H9 (cell line): ENCODE measurements at regions not wholly inside any gene's neighbourhood (a gene's known extent, or its start where the extent isn't known, plus 50 kb on each side); places are given as distances from the start of the nearest gene placed in this dataset.

ENCODE experiments used
- DNase-seq: peaks from one replicate; pipeline ENCODE4 v3.0.0-alpha.2; 2017
- H2AFZ ChIP-seq: one replicate; pipeline ENCODE4 v1.6.1; 2013; ENCODE audit warnings: mild to moderate bottlenecking, low read length, control low read depth, moderate library complexity
- H2AK5ac ChIP-seq: 2 replicates; pipeline ENCODE4 v1.6.1; 2013; ENCODE audit warnings: low read length, control low read depth, mixed read lengths; ENCODE audit not compliant: insufficient read length
- H2BK120ac ChIP-seq: one replicate; pipeline ENCODE4 v1.6.1; 2013; ENCODE audit warnings: low read depth, mild to moderate bottlenecking, low read length, control low read depth, inconsistent platforms; ENCODE audit not compliant: poor library complexity, severe bottlenecking
- H2BK12ac ChIP-seq: 2 replicates; pipeline ENCODE4 v1.6.1; 2013; ENCODE audit warnings: low read length, control low read depth, mixed read lengths, low read depth; ENCODE audit not compliant: insufficient read length
- H2BK15ac ChIP-seq: 2 replicates; pipeline ENCODE4 v1.6.1; 2013; ENCODE audit warnings: low read depth, low read length, control low read depth
- H2BK20ac ChIP-seq: one replicate; pipeline ENCODE4 v1.6.1; 2013; ENCODE audit warnings: low read depth, mild to moderate bottlenecking, low read length, control low read depth, inconsistent platforms; ENCODE audit not compliant: poor library complexity, severe bottlenecking
- H2BK5ac ChIP-seq: 2 replicates; pipeline ENCODE4 v1.6.1; 2013; ENCODE audit warnings: low read length, control low read depth, mixed read lengths; ENCODE audit not compliant: insufficient read length
- H3K14ac ChIP-seq: 2 replicates; pipeline ENCODE4 v1.6.1; 2013; ENCODE audit warnings: low read length, control low read depth; ENCODE audit not compliant: insufficient read depth
- H3K18ac ChIP-seq: 2 replicates; pipeline ENCODE4 v1.6.1; 2013; ENCODE audit warnings: low read depth, mild to moderate bottlenecking, mixed read lengths, low read length, control low read depth; ENCODE audit not compliant: insufficient read length
- H3K23ac ChIP-seq: 2 replicates; pipeline ENCODE4 v1.6.1; 2013; ENCODE audit warnings: low read length, control low read depth, mixed read lengths, low read depth; ENCODE audit not compliant: insufficient read length
- H3K23me2 ChIP-seq: 2 replicates; pipeline ENCODE4 v1.6.1; 2013; ENCODE audit warnings: low read depth, mild to moderate bottlenecking, mixed read lengths, low read length, control low read depth; ENCODE audit not compliant: insufficient read length, poor library complexity, severe bottlenecking
- H3K27ac ChIP-seq: 2 replicates; pipeline ENCODE4 v1.5.1; 2013; ENCODE audit warnings: low read length, control low read depth, mixed read lengths, low read depth; ENCODE audit not compliant: insufficient read length
- H3K27me3 ChIP-seq: 2 replicates; pipeline ENCODE4 v1.6.1; 2013; ENCODE audit warnings: low read length, control low read depth, inconsistent platforms; ENCODE audit not compliant: insufficient read depth
- H3K4ac ChIP-seq: 2 replicates; pipeline ENCODE4 v1.6.1; 2013; ENCODE audit warnings: low read depth, mild to moderate bottlenecking, control low read depth, inconsistent platforms, low read length, moderate library complexity
- H3K4me1 ChIP-seq: 2 replicates; pipeline ENCODE4 v1.6.1; 2013; ENCODE audit warnings: low read length, control low read depth, inconsistent platforms; ENCODE audit not compliant: insufficient read depth
- H3K4me2 ChIP-seq: 2 replicates; pipeline ENCODE4 v1.6.1; 2013; ENCODE audit warnings: low read length, control low read depth, mixed read lengths; ENCODE audit not compliant: insufficient read length, insufficient read depth
- H3K56ac ChIP-seq: 2 replicates; pipeline ENCODE4 v1.6.1; 2013; ENCODE audit warnings: low read depth, mild to moderate bottlenecking, mixed read lengths, low read length, control low read depth; ENCODE audit not compliant: insufficient read length
- H3K79me1 ChIP-seq: 2 replicates; pipeline ENCODE4 v1.6.1; 2013; ENCODE audit warnings: low read depth, mild to moderate bottlenecking, moderate library complexity, low read length, control low read depth, inconsistent platforms; ENCODE audit not compliant: insufficient read depth, poor library complexity, severe bottlenecking
- H3K79me2 ChIP-seq: 2 replicates; pipeline ENCODE4 v1.6.1; 2013; ENCODE audit warnings: low read length, control low read depth, inconsistent platforms; ENCODE audit not compliant: insufficient read depth
- H3K9ac ChIP-seq: 2 replicates; pipeline ENCODE4 v1.6.1; 2013; ENCODE audit warnings: low read length, control low read depth, mixed read lengths; ENCODE audit not compliant: insufficient read length; ENCODE audit errors: extremely low read depth
- H3K9me3 ChIP-seq: one replicate; pipeline ENCODE4 v1.6.1; 2013; ENCODE audit warnings: low read depth, low read length, inconsistent platforms; ENCODE audit not compliant: control insufficient read depth
- H3T11ph ChIP-seq: one replicate; pipeline ENCODE4 v1.6.1; 2013; ENCODE audit warnings: mild to moderate bottlenecking, low read length, control low read depth, inconsistent platforms
- H4K20me1 ChIP-seq: one replicate; pipeline ENCODE4 v1.6.1; 2013; ENCODE audit not compliant: control insufficient read depth, insufficient read length, insufficient read depth
- H4K5ac ChIP-seq: 2 replicates; pipeline ENCODE4 v1.6.1; 2013; ENCODE audit warnings: low read depth, mild to moderate bottlenecking, mixed read lengths, low read length, control low read depth; ENCODE audit not compliant: insufficient read length
- H4K8ac ChIP-seq: replicated peaks from 2 replicates; pipeline ENCODE4 v1.6.1; 2013; ENCODE audit warnings: low read length, control low read depth, mixed read lengths, low read depth; ENCODE audit not compliant: insufficient read length
- H4K91ac ChIP-seq: 2 replicates; pipeline ENCODE4 v1.6.1; 2013; ENCODE audit warnings: low read depth, mild to moderate bottlenecking, moderate library complexity, mixed read lengths, low read length, control low read depth; ENCODE audit not compliant: insufficient read length
- H3K27ac Mint-ChIP-seq, 3 experiments: 2 replicates in 2 of 3; 3 replicates in 1 of 3; pipeline ENCODE4 v1.8.0; 2020 to 2021; ENCODE audit warnings: mixed read lengths in 3 of 3, mild to moderate bottlenecking in 1 of 3, moderate library complexity in 1 of 3
- H3K27me3 Mint-ChIP-seq: 2 replicates; pipeline ENCODE4 v1.8.0; 2021; ENCODE audit warnings: low read depth, mild to moderate bottlenecking, moderate library complexity, mixed read lengths
- H3K36me3 Mint-ChIP-seq, 3 experiments: 2 replicates in 2 of 3; 3 replicates in 1 of 3; pipeline ENCODE4 v1.8.0; 2020 to 2021; ENCODE audit warnings: low read depth in 3 of 3, mixed read lengths in 3 of 3; ENCODE audit not compliant: insufficient read depth in 1 of 3
- H3K4me1 Mint-ChIP-seq, 2 experiments: 2 replicates each; pipeline ENCODE4 v1.8.0; 2020; ENCODE audit warnings: mixed read lengths in 2 of 2
- H3K4me3 Mint-ChIP-seq, 2 experiments: 2 replicates in 1 of 2; 3 replicates in 1 of 2; pipeline ENCODE4 v1.8.0; 2020 to 2021; ENCODE audit warnings: mild to moderate bottlenecking in 2 of 2, mixed read lengths in 2 of 2, moderate library complexity in 1 of 2
- H3K9me3 Mint-ChIP-seq, 2 experiments: 2 replicates in 1 of 2; 3 replicates in 1 of 2; pipeline ENCODE4 v1.8.0; 2020; ENCODE audit warnings: mild to moderate bottlenecking in 2 of 2, mixed read lengths in 2 of 2, moderate library complexity in 1 of 2
- WGBS: extraction: QIAGEN DNeasy Blood & Tissue Kit; methylation state at CpG from one replicate; pipeline ENCODE4 v1.1.7; 2013; ENCODE audit warnings: missing lambda C conversion rate, low lambda C conversion rate, mixed read lengths; ENCODE audit not compliant: insufficient read length; ENCODE audit errors: extremely low coverage; 5-methylcytosine and 5-hydroxymethylcytosine counted together
- TF ChIP-seq, protein P1 (sequence below): fragments of 200-600 bp; sonication (generic); conservative IDR thresholded peaks from 3 replicates; pipeline ENCODE4 v1.8.0; 2021; ENCODE audit warnings: antibody characterized with exemption, mild to moderate bottlenecking

GRCh38 chr10:15459218-15459617, 88.1 kb upstream of the FAM171A1 start:
- no CpG with 5 or more reads among the region's 1 CpG for WGBS
- H3K27me3 Mint-ChIP-seq, result peaks cover 68% of the 10 kb centered on the region

More at GRCh38 chr10:15459218-15459617, 88.1 kb upstream of the FAM171A1 start:
- Histone ChIP-seq H3K9ac (no peak overlapping the region), H2BK12ac (no peak overlapping the region), H3K79me1 (no peaks in the 10 kb centered on the region), H3K14ac (no peak overlapping the region), H3K18ac (no peak overlapping the region), H4K5ac (no peak overlapping the region), H2BK120ac (no peak overlapping the region), H2AK5ac (no peak overlapping the region), H4K8ac (no peak overlapping the region), H4K20me1 (no peaks in the 10 kb centered on the region), H2BK20ac (no peak overlapping the region), H3K4ac (no peak overlapping the region), H3K79me2 (no peaks in the 10 kb centered on the region), H3K4me2 (no peak overlapping the region), H2BK5ac (no peak overlapping the region), H3K56ac (no peak overlapping the region), H2AFZ (no peak overlapping the region), H3K4me1 (no peaks in the 10 kb centered on the region), H3K27me3 (no peaks in the 10 kb centered on the region; the same call in 1 of the 2 replicates), H2BK15ac (no peak overlapping the region), H4K91ac (no peak overlapping the region), H3K9me3 (no peaks in the 10 kb centered on the region), H3K23me2 (no peaks in the 10 kb centered on the region), H3K23ac (no peak overlapping the region), H3T11ph (no peak overlapping the region), H3K27ac (no peak overlapping the region)
- Mint-ChIP-seq H3K4me1 (no peaks in the 10 kb centered on the region), H3K36me3 (no peaks in the 10 kb centered on the region), H3K27ac (no peak overlapping the region), H3K4me3 (no peak overlapping the region), H3K9me3 (no peaks in the 10 kb centered on the region)
- TF ChIP-seq, protein P1, sequence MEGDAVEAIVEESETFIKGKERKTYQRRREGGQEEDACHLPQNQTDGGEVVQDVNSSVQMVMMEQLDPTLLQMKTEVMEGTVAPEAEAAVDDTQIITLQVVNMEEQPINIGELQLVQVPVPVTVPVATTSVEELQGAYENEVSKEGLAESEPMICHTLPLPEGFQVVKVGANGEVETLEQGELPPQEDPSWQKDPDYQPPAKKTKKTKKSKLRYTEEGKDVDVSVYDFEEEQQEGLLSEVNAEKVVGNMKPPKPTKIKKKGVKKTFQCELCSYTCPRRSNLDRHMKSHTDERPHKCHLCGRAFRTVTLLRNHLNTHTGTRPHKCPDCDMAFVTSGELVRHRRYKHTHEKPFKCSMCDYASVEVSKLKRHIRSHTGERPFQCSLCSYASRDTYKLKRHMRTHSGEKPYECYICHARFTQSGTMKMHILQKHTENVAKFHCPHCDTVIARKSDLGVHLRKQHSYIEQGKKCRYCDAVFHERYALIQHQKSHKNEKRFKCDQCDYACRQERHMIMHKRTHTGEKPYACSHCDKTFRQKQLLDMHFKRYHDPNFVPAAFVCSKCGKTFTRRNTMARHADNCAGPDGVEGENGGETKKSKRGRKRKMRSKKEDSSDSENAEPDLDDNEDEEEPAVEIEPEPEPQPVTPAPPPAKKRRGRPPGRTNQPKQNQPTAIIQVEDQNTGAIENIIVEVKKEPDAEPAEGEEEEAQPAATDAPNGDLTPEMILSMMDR, result no peak
- no peak for DNase-seq
